Neural cell (in vitro differentiated cells): ENCODE measurements at regions not wholly inside any gene's neighbourhood (a gene's known extent, or its start where the extent isn't known, plus 50 kb on each side); places are given as distances from the start of the nearest gene placed in this dataset.

Source experiments
- H2AFZ ChIP-seq: fragments of 200-600, 300-800 bp; sonication (generic), shearing (Covaris generic); 2 replicates; pipeline ENCODE4 v1.6.0; 2014; ENCODE audit warnings: low read depth, mild to moderate bottlenecking, antibody characterized with exemption, low read length, moderate library complexity
- H3F3A ChIP-seq: fragments of 200-600 bp; shearing (Covaris generic); 2 replicates; pipeline ENCODE4 v1.6.1; 2016; ENCODE audit warnings: mild to moderate bottlenecking, moderate library complexity, mixed read lengths, antibody characterized with exemption, low read length; ENCODE audit not compliant: insufficient read depth, poor library complexity, severe bottlenecking
- H3K27ac ChIP-seq: fragments of 200-600, 300-800 bp; sonication (generic), shearing (Covaris generic); 2 replicates; pipeline ENCODE4 v1.5.1; 2014; ENCODE audit warnings: mild to moderate bottlenecking, low read length, moderate library complexity
- H3K27me3 ChIP-seq: fragments of 300-800, 200-600 bp; sonication (generic), shearing (Covaris generic); 2 replicates; pipeline ENCODE4 v1.6.0; 2014; ENCODE audit warnings: mild to moderate bottlenecking, low read depth, low read length, moderate library complexity; ENCODE audit not compliant: insufficient read depth
- H3K36me3 ChIP-seq: fragments of 300-800, 200-600 bp; sonication (generic), shearing (Covaris generic); 2 replicates; pipeline ENCODE4 v1.5.1; 2014; ENCODE audit warnings: mild to moderate bottlenecking, antibody characterized with exemption, low read length, moderate library complexity; ENCODE audit not compliant: insufficient read depth
- H3K4me2 ChIP-seq: fragments of 300-800, 200-600 bp; sonication (generic), shearing (Covaris generic); 2 replicates; pipeline ENCODE4 v1.6.0; 2014; ENCODE audit warnings: mild to moderate bottlenecking, low read length
- H3K4me3 ChIP-seq: fragments of 300-800, 200-600 bp; sonication (generic), shearing (Covaris generic); 2 replicates; pipeline ENCODE4 v1.5.1; 2014; ENCODE audit warnings: mild to moderate bottlenecking, low read length, moderate library complexity
- H3K79me2 ChIP-seq: fragments of 200-600 bp; shearing (Covaris generic); replicated peaks from 2 replicates; pipeline ENCODE4 v1.6.0; 2014; ENCODE audit warnings: mild to moderate bottlenecking, low read length, moderate library complexity; ENCODE audit not compliant: insufficient read depth
- H3K9ac ChIP-seq: fragments of 300-800, 200-600 bp; sonication (generic), shearing (Covaris generic); 2 replicates; pipeline ENCODE4 v1.6.1; 2016; ENCODE audit warnings: mild to moderate bottlenecking, low read length, mixed read lengths
- H3K9me2 ChIP-seq: fragments of 200-600 bp; shearing (Covaris generic); 2 replicates; pipeline ENCODE4 v1.6.1; 2016; ENCODE audit warnings: mild to moderate bottlenecking, low read length, mixed read lengths; ENCODE audit not compliant: insufficient read depth
- H3K9me3 ChIP-seq: fragments of 200-600, 300-800 bp; sonication (generic), shearing (Covaris generic); 2 replicates; pipeline ENCODE4 v1.6.1; 2016; ENCODE audit warnings: mild to moderate bottlenecking, mixed run types, low read length, moderate library complexity, mixed read lengths
- H4K20me1 ChIP-seq: fragments of 200-600 bp; shearing (Covaris generic); 2 replicates; pipeline ENCODE4 v1.6.1; 2016; ENCODE audit warnings: mild to moderate bottlenecking, mixed run types; ENCODE audit not compliant: insufficient read depth
- EP300 ChIP-seq: fragments of 450-650 bp; conservative IDR thresholded peaks from 2 replicates; pipeline ENCODE4 v1.6.1; 2014; ENCODE audit warnings: antibody characterized with exemption, mild to moderate bottlenecking, moderate library complexity; ENCODE audit not compliant: poor library complexity, severe bottlenecking
- EZH2 ChIP-seq: fragments of 200-600, 300-800 bp; shearing (Covaris generic), sonication (generic); IDR thresholded peaks from 2 replicates; pipeline ENCODE4 v1.6.1; 2014; ENCODE audit warnings: antibody characterized with exemption, low read length, borderline replicate concordance, mild to moderate bottlenecking; ENCODE audit not compliant: insufficient read depth, poor library complexity, severe bottlenecking
- MXI1 ChIP-seq: fragments of 450-650 bp; conservative IDR thresholded peaks from 2 replicates; pipeline ENCODE4 v1.6.1; 2014; ENCODE audit warnings: antibody characterized with exemption, mild to moderate bottlenecking; ENCODE audit not compliant: poor library complexity, severe bottlenecking
- POLR2AphosphoS5 ChIP-seq: IDR thresholded peaks from 2 replicates; pipeline ENCODE4 v1.6.1; 2012
- RAD21 ChIP-seq: fragments of 450-650 bp; conservative IDR thresholded peaks from 2 replicates; pipeline ENCODE4 v1.6.1; 2014; ENCODE audit warnings: antibody characterized with exemption, mild to moderate bottlenecking, moderate library complexity
- SMC3 ChIP-seq: fragments of 450-650 bp; conservative IDR thresholded peaks from 2 replicates; pipeline ENCODE4 v1.6.1; 2014; ENCODE audit warnings: antibody characterized with exemption, mild to moderate bottlenecking, moderate library complexity; ENCODE audit not compliant: poor library complexity
- TAF1 ChIP-seq: IDR thresholded peaks from 2 replicates; pipeline ENCODE4 v1.6.1; 2012; ENCODE audit warnings: low read depth
- TF ChIP-seq, protein P1 (sequence below): IDR thresholded peaks from 2 replicates; pipeline ENCODE4 v1.6.1; 2012; ENCODE audit warnings: borderline replicate concordance
- TF ChIP-seq, protein P2 (sequence below): fragments of 450-650 bp; IDR thresholded peaks from 2 replicates; pipeline ENCODE4 v1.5.1; 2014; ENCODE audit warnings: antibody characterized with exemption, mild to moderate bottlenecking, moderate library complexity; ENCODE audit not compliant: poor library complexity, severe bottlenecking

DNA sequence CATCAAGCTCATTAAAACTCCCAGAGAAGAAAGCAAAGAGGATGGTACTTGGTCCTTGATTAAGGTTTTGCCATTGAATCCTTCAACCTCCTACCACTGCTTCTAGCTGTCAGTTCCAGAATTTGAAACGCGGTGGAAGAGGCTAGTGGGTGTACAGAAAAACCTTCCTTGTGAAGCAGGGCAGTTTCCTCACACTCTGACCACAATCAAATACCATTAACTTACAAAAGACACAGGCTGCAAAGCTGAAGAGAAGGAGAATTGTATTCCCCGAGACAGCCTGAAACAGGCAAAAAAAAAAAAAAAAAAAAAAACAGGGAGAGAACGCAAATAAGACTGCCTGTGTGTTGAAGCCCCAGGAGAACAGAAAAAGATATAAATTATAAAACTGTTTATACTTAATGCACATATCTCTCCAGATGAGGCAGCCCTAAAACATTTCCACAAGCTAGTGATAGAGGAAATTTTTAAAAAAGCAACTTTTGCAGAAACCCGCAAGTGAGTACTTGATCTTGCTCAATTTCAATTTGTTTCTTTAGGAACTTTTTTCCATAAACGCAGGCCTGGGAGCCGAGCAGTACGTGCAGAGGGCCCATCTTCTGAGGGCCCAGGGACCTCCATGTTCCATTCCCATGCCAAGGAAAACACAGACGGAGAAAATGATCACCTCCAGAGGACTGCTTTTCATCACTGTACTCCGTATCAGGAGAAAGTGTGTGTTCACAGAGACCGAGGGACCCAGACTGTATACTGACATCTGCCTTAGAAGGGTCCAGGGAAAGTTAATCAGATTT lies 218.7 kb upstream of the BLID start:
- Histone ChIP-seq H3K9me2 (no peaks in the 10 kb centered on the region), H3K79me2 (no peaks in the 10 kb centered on the region), H3K9me3 (no peaks in the 10 kb centered on the region), H3F3A (no peaks in the 10 kb centered on the region), H2AFZ (no peak overlapping the region), H4K20me1 (no peaks in the 10 kb centered on the region), H3K36me3 (no peaks in the 10 kb centered on the region), H3K27me3 (no peaks in the 10 kb centered on the region), H3K4me2 (no peak overlapping the region), H3K4me3 (no peak overlapping the region), H3K27ac (no peak overlapping the region), H3K9ac (no peak overlapping the region)
- TF ChIP-seq MXI1 = no peak
- TF ChIP-seq, protein P1, sequence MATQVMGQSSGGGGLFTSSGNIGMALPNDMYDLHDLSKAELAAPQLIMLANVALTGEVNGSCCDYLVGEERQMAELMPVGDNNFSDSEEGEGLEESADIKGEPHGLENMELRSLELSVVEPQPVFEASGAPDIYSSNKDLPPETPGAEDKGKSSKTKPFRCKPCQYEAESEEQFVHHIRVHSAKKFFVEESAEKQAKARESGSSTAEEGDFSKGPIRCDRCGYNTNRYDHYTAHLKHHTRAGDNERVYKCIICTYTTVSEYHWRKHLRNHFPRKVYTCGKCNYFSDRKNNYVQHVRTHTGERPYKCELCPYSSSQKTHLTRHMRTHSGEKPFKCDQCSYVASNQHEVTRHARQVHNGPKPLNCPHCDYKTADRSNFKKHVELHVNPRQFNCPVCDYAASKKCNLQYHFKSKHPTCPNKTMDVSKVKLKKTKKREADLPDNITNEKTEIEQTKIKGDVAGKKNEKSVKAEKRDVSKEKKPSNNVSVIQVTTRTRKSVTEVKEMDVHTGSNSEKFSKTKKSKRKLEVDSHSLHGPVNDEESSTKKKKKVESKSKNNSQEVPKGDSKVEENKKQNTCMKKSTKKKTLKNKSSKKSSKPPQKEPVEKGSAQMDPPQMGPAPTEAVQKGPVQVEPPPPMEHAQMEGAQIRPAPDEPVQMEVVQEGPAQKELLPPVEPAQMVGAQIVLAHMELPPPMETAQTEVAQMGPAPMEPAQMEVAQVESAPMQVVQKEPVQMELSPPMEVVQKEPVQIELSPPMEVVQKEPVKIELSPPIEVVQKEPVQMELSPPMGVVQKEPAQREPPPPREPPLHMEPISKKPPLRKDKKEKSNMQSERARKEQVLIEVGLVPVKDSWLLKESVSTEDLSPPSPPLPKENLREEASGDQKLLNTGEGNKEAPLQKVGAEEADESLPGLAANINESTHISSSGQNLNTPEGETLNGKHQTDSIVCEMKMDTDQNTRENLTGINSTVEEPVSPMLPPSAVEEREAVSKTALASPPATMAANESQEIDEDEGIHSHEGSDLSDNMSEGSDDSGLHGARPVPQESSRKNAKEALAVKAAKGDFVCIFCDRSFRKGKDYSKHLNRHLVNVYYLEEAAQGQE = no peak
- TF ChIP-seq, protein P2, sequence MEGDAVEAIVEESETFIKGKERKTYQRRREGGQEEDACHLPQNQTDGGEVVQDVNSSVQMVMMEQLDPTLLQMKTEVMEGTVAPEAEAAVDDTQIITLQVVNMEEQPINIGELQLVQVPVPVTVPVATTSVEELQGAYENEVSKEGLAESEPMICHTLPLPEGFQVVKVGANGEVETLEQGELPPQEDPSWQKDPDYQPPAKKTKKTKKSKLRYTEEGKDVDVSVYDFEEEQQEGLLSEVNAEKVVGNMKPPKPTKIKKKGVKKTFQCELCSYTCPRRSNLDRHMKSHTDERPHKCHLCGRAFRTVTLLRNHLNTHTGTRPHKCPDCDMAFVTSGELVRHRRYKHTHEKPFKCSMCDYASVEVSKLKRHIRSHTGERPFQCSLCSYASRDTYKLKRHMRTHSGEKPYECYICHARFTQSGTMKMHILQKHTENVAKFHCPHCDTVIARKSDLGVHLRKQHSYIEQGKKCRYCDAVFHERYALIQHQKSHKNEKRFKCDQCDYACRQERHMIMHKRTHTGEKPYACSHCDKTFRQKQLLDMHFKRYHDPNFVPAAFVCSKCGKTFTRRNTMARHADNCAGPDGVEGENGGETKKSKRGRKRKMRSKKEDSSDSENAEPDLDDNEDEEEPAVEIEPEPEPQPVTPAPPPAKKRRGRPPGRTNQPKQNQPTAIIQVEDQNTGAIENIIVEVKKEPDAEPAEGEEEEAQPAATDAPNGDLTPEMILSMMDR = no peak
- TF ChIP-seq TAF1 = no peak
- TF ChIP-seq SMC3 = no peak
- TF ChIP-seq POLR2AphosphoS5 = no peak
- no peak for TF ChIP-seq RAD21
- TF ChIP-seq EP300 = no peak
- no peak for TF ChIP-seq EZH2

DNA sequence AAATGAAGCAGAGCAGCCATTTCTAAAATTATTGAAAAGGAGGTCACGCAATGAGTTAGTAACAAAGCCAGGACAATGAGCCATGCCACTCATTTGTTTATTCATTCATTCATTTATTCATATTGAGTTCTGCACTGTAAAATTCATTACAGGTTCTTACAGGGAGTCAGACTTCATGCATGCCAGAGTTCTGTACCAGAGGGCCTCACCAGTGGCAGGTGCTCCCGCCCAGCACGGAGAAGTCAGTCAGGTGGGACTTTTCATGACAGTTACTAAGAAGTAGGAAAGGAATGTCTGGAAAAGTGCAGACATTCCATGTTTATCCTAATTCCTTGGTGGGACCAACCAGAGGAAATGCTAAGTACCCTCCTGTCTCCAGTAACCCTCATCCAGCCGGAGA lies 217.5 kb upstream of the BLID start:
- H3K36me3 ChIP-seq = no peaks in the 10 kb centered on the region
- no peaks in the 10 kb centered on the region for H3K27me3 ChIP-seq
- no peak overlapping the region for H3K27ac ChIP-seq
- H3K9ac ChIP-seq = no peak overlapping the region
- no peaks in the 10 kb centered on the region for H4K20me1 ChIP-seq
- no peaks in the 10 kb centered on the region for H3K79me2 ChIP-seq
- no peak overlapping the region for H2AFZ ChIP-seq
- H3F3A ChIP-seq = no peaks in the 10 kb centered on the region
- no peak overlapping the region for H3K4me2 ChIP-seq
- no peaks in the 10 kb centered on the region for H3K9me3 ChIP-seq
- no peak overlapping the region for H3K4me3 ChIP-seq
- no peaks in the 10 kb centered on the region for H3K9me2 ChIP-seq
- TF ChIP-seq TAF1 (no peak), MXI1 (no peak), POLR2AphosphoS5 (no peak), RAD21 (no peak), SMC3 (no peak), EZH2 (no peak), EP300 (no peak)
- TF ChIP-seq, protein P1 = no peak
- TF ChIP-seq, protein P2 = no peak
